HEK293 (cell line): ENCODE measurements at regions not wholly inside any gene's neighbourhood (a gene's known extent, or its start where the extent isn't known, plus 50 kb on each side); places are given as distances from the start of the nearest gene placed in this dataset.

Source experiments
- CTCF ChIA-PET: fragments of 350-600 bp; formaldehyde crosslinking; extraction: SDS; loops from one replicate; lab custom pipeline; 2021; ENCODE audit warnings: antibody characterized with exemption; lab: Yijun Ruan, JAX
- POLR2A ChIA-PET: fragments of 300-600 bp; formaldehyde crosslinking; extraction: SDS; loops from one replicate; lab custom pipeline; 2020; ENCODE audit warnings: antibody characterized with exemption, inconsistent platforms; lab: Yijun Ruan, JAX
- H3K27ac ChIP-seq: fragments of 200-500 bp; sonication (Bioruptor generic); 2 replicates; pipeline ENCODE4 v1.5.1; 2014; ENCODE audit warnings: low read depth, low read length, control low read depth, inconsistent platforms; ENCODE audit errors: extremely low read depth
- H3K36me3 ChIP-seq, 2 experiments: fragments of 200-500 bp in 1 of 2; sonication (Bioruptor generic) in 1 of 2; 1 replicate in 1 of 2; 2 replicates in 1 of 2; pipeline ENCODE4 v1.5.1; 2014 to 2017; ENCODE audit warnings: inconsistent platforms in 2 of 2, low read length in 2 of 2; ENCODE audit not compliant: control insufficient read depth in 2 of 2, insufficient read depth in 1 of 2
- H3K4me1 ChIP-seq: fragments of 200-500 bp; sonication (Bioruptor generic); 2 replicates; pipeline ENCODE4 v1.5.1; 2014; ENCODE audit warnings: mild to moderate bottlenecking, low read length, inconsistent platforms; ENCODE audit not compliant: control insufficient read depth, insufficient read depth
- H3K4me3 ChIP-seq: 2 replicates; pipeline ENCODE4 v1.5.1; 2011; ENCODE audit warnings: low read depth, mild to moderate bottlenecking, control low read depth, low read length, moderate library complexity
- H3K9me3 ChIP-seq: fragments of 200-500 bp; sonication (Bioruptor generic); 2 replicates; pipeline ENCODE4 v1.5.1; 2014; ENCODE audit warnings: low read depth, low read length, inconsistent platforms; ENCODE audit not compliant: control insufficient read depth, insufficient read depth
- ATF2 ChIP-seq: fragments of 450-650 bp; formaldehyde crosslinking; IDR thresholded peaks from 2 replicates; pipeline ENCODE4 v1.5.1; 2016; ENCODE audit warnings: missing biosample characterization, missing genetic modification characterization, low read depth
- EGR2 ChIP-seq: fragments of 450-650 bp; formaldehyde crosslinking; IDR thresholded peaks from 2 replicates; pipeline ENCODE4 v1.5.1; 2016; ENCODE audit warnings: low read depth, missing biosample characterization, missing genetic modification characterization
- FEZF1 ChIP-seq: fragments of 450-650 bp; formaldehyde crosslinking; IDR thresholded peaks from 2 replicates; pipeline ENCODE4 v1.5.1; 2016; ENCODE audit warnings: missing biosample characterization, missing genetic modification characterization
- INSM2 ChIP-seq: fragments of 450-650 bp; formaldehyde crosslinking; IDR thresholded peaks from 2 replicates; pipeline ENCODE4 v1.5.1; 2016; ENCODE audit warnings: missing biosample characterization, missing genetic modification characterization
- KLF10 ChIP-seq: fragments of 450-650 bp; IDR thresholded peaks from 2 replicates; pipeline ENCODE4 v1.5.1; 2018; ENCODE audit warnings: missing biosample characterization, mild to moderate bottlenecking, missing genetic modification characterization
- OVOL3 ChIP-seq: fragments of 450-650 bp; formaldehyde crosslinking; IDR thresholded peaks from 2 replicates; pipeline ENCODE4 v1.5.1; 2016; ENCODE audit warnings: missing biosample characterization, missing genetic modification characterization
- PRDM1 ChIP-seq: fragments of 450-650 bp; formaldehyde crosslinking; IDR thresholded peaks from 2 replicates; pipeline ENCODE4; 2016; ENCODE audit warnings: missing biosample characterization, missing genetic modification characterization
- SP3 ChIP-seq: fragments of 450-650 bp; formaldehyde crosslinking; IDR thresholded peaks from 2 replicates; pipeline ENCODE4 v1.5.1; 2016; ENCODE audit warnings: missing biosample characterization, missing genetic modification characterization
- YY1 ChIP-seq: fragments of 450-650 bp; formaldehyde crosslinking; IDR thresholded peaks from 2 replicates; pipeline ENCODE4 v1.5.1; 2018; ENCODE audit warnings: missing biosample characterization, missing genetic modification characterization
- ZBTB8A ChIP-seq: fragments of 450-650 bp; formaldehyde crosslinking; IDR thresholded peaks from 2 replicates; pipeline ENCODE4 v1.5.1; 2016; ENCODE audit warnings: missing biosample characterization, missing genetic modification characterization
- ZEB2 ChIP-seq: fragments of 450-650 bp; formaldehyde crosslinking; IDR thresholded peaks from 2 replicates; pipeline ENCODE4 v1.5.1; 2016; ENCODE audit warnings: missing biosample characterization, missing genetic modification characterization
- ZFP37 ChIP-seq: fragments of 450-650 bp; formaldehyde crosslinking; IDR thresholded peaks from 2 replicates; pipeline ENCODE4 v1.5.1; 2016; ENCODE audit warnings: missing biosample characterization, missing genetic modification characterization
- ZNF133 ChIP-seq: fragments of 450-650 bp; formaldehyde crosslinking; IDR thresholded peaks from 2 replicates; pipeline ENCODE4 v1.5.1; 2016; ENCODE audit warnings: missing biosample characterization, missing genetic modification characterization
- ZNF138 ChIP-seq: fragments of 450-650 bp; formaldehyde crosslinking; IDR thresholded peaks from 2 replicates; pipeline ENCODE4 v1.5.1; 2016; ENCODE audit warnings: missing biosample characterization, missing genetic modification characterization, borderline replicate concordance
- ZNF292 ChIP-seq: fragments of 450-650 bp; formaldehyde crosslinking; IDR thresholded peaks from 2 replicates; pipeline ENCODE4 v1.5.1; 2016; ENCODE audit warnings: low read depth, missing biosample characterization, missing genetic modification characterization, borderline replicate concordance
- ZNF324 ChIP-seq: fragments of 450-650 bp; formaldehyde crosslinking; IDR thresholded peaks from 2 replicates; pipeline ENCODE4 v1.5.1; 2016; ENCODE audit warnings: missing biosample characterization, missing genetic modification characterization
- ZNF391 ChIP-seq: fragments of 450-650 bp; formaldehyde crosslinking; IDR thresholded peaks from 2 replicates; pipeline ENCODE4 v1.5.1; 2016; ENCODE audit warnings: low read depth, missing biosample characterization, missing genetic modification characterization, borderline replicate concordance
- ZNF558 ChIP-seq: fragments of 450-650 bp; formaldehyde crosslinking; IDR thresholded peaks from 2 replicates; pipeline ENCODE4 v1.5.1; 2016; ENCODE audit warnings: missing biosample characterization, missing genetic modification characterization
- ZNF561 ChIP-seq: fragments of 450-650 bp; IDR thresholded peaks from 2 replicates; pipeline ENCODE4 v1.5.1; 2018; ENCODE audit warnings: missing biosample characterization, missing genetic modification characterization, borderline replicate concordance
- ZNF707 ChIP-seq: fragments of 450-650 bp; formaldehyde crosslinking; IDR thresholded peaks from 2 replicates; pipeline ENCODE4 v1.5.1; 2016; ENCODE audit warnings: missing biosample characterization, missing genetic modification characterization
- ZNF76 ChIP-seq: fragments of 450-650 bp; formaldehyde crosslinking; IDR thresholded peaks from 2 replicates; pipeline ENCODE4; 2016; ENCODE audit warnings: low read depth, missing biosample characterization, missing genetic modification characterization, borderline replicate concordance
- ZNF768 ChIP-seq: fragments of 450-650 bp; formaldehyde crosslinking; IDR thresholded peaks from 2 replicates; pipeline ENCODE4 v1.5.1; 2018; ENCODE audit warnings: missing biosample characterization, mild to moderate bottlenecking, missing genetic modification characterization
- ZNF791 ChIP-seq: fragments of 450-650 bp; formaldehyde crosslinking; IDR thresholded peaks from 2 replicates; pipeline ENCODE4 v1.5.1; 2016; ENCODE audit warnings: missing biosample characterization, missing genetic modification characterization
- ZSCAN30 ChIP-seq: fragments of 450-650 bp; IDR thresholded peaks from 2 replicates; pipeline ENCODE4 v1.5.1; 2018; ENCODE audit warnings: missing biosample characterization, mild to moderate bottlenecking, missing genetic modification characterization, moderate library complexity
- ZSCAN4 ChIP-seq: fragments of 450-650 bp; formaldehyde crosslinking; IDR thresholded peaks from 2 replicates; pipeline ENCODE4 v1.5.1; 2017; ENCODE audit warnings: missing biosample characterization, missing genetic modification characterization
- ZSCAN5A ChIP-seq: fragments of 450-650 bp; formaldehyde crosslinking; IDR thresholded peaks from 2 replicates; pipeline ENCODE4 v1.5.1; 2016; ENCODE audit warnings: missing biosample characterization, missing genetic modification characterization
- TF ChIP-seq, protein P1 (sequence below): fragments of 450-650 bp; formaldehyde crosslinking; IDR thresholded peaks from 2 replicates; pipeline ENCODE4 v1.5.1; 2016; ENCODE audit warnings: missing biosample characterization, missing genetic modification characterization

DNA sequence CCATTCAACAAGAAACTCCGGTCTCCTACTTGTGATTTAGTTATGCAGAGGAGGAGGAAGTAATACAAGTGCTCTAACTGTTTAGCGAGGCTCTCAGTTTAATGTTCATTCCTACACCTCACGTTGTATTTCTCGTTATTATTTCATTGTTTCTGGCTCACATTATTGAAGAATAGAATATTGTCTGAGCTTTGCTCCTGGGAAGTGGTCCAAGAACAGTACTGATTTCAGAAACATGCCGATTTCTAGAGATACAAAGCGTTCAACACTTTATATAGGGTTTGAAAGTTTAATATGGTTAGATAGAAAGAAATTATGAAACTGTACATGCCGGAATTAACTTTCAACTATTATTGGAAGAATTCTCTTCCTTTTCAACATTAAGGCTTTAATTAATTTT, 1145.5 kb downstream of the TBL1XR1 start (continued):
- no peak for TF ChIP-seq FEZF1 (tag by site-specific recombination)
- no peak for TF ChIP-seq INSM2 (tag by site-specific recombination)
- TF ChIP-seq ZNF791, result no peak

DNA sequence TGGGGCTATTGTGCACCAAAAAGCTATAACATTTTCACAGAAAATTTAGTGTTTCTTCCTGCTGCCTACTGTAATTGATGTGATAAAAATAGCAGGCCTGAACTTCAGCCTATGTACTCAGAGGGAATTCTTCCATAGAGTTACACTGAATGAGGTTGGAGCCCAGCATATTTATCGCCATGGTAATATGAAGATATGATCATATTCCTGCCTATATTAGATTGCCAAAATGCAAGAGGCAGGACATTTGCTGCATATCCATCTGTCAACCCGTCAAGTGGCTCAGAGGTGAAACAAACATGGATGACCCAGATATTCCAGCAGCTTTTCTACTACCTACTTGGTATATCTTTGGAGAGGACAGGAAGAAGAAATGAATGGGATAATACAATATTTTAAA, 1150.6 kb downstream of the TBL1XR1 start:
- ChIA-PET CTCF (no interaction called here), POLR2A (no interaction called here)
- Histone ChIP-seq H3K4me1 (no peaks in the 10 kb centered on the region), H3K27ac (no peak overlapping the region), H3K4me3 (no peak overlapping the region), H3K36me3 (no peaks in the 10 kb centered on the region), H3K9me3 (no peaks in the 10 kb centered on the region)
- TF ChIP-seq ZSCAN4 (tag by site-specific recombination) (no peak), ZSCAN5A (tag by site-specific recombination) (no peak), ZNF76 (tag by site-specific recombination) (no peak), ZFP37 (tag by site-specific recombination) (no peak), ZNF324 (tag by site-specific recombination) (no peak), ZNF558 (no peak), ZBTB8A (no peak), SP3 (tag by site-specific recombination) (no peak), ZNF768 (no peak), ZNF707 (no peak), ZNF561 (no peak), YY1 (tag by site-specific recombination) (no peak), EGR2 (tag by site-specific recombination) (no peak)
- TF ChIP-seq, protein P1, sequence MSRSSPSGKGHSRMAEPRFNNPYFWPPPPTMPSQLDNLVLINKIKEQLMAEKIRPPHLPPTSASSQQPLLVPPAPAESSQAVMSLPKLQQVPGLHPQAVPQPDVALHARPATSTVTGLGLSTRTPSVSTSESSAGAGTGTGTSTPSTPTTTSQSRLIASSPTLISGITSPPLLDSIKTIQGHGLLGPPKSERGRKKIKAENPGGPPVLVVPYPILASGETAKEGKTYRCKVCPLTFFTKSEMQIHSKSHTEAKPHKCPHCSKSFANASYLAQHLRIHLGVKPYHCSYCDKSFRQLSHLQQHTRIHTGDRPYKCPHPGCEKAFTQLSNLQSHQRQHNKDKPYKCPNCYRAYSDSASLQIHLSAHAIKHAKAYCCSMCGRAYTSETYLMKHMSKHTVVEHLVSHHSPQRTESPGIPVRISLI (tag by site-specific recombination), result no peak

- Histone ChIP-seq H3K36me3 (no peaks in the 10 kb centered on the region), H3K4me1 (no peaks in the 10 kb centered on the region), H3K9me3 (no peaks in the 10 kb centered on the region), H3K27ac (no peak overlapping the region), H3K4me3 (no peak overlapping the region)
- CTCF ChIA-PET, result no interaction called here
- POLR2A ChIA-PET, result no interaction called here
- TF ChIP-seq ZEB2 (tag by site-specific recombination) (no peak), ATF2 (no peak), EGR2 (tag by site-specific recombination) (no peak), INSM2 (tag by site-specific recombination) (no peak), ZNF133 (tag by site-specific recombination) (no peak), ZNF138 (tag by site-specific recombination) (no peak), ZNF292 (tag by site-specific recombination) (no peak), OVOL3 (tag by site-specific recombination) (no peak), ZSCAN30 (tag by site-specific recombination) (no peak), ZNF391 (tag by site-specific recombination) (no peak), SP3 (tag by site-specific recombination) (no peak), KLF10 (tag by site-specific recombination) (no peak), PRDM1 (tag by site-specific recombination) (no peak)
Observed at GRCh38 chr3:176041812-176042211, 1155.5 kb downstream of the TBL1XR1 start.
